ENCODE measurements at regions not wholly inside any gene's neighbourhood (a gene's known extent, or its start where the extent isn't known, plus 50 kb on each side); places are given as distances from the start of the nearest gene placed in this dataset.

DNA sequence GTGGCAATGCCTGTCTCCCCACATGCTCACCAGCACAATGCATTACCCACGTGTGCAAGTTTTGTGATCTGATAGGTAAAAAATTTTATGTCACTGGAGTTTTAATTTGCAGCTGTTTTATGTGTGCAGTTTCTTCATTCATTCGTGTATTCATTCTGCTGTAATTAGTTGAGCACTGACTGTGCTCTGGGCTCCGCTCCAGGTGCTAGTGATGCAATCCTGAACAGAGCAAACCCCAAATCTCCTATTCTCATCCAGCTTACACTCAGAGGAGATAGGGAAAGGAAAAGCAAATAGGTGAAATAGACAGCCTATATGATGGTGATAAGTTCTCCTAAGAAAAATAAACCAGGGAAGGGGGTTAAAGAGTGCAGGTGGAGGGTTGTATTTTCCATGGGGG lies 148.4 kb downstream of the TENT4A start:
- Mint-ChIP-seq H3K4me3 (no peak overlapping the region), H3K9me3 (no peaks in the 10 kb centered on the region), H3K4me1 (no peaks in the 10 kb centered on the region), H3K27ac (no peak overlapping the region), H3K27me3 (no peaks in the 10 kb centered on the region), H3K36me3 (ENCODE audit: low read depth) (no peaks in the 10 kb centered on the region)
- CTCF ChIA-PET: no interaction called here
- TF ChIP-seq CTCF (IDR thresholded peaks at IDR 0.05): no peak
- POLR2A ChIA-PET: no interaction called here
- ATAC-seq (ENCODE audit: low read depth): no peak
- intact Hi-C loops (cut with micrococcal nuclease): no loop called here
- no peak for DNase-seq

GRCh38 chr5:6862306-6862705 lies 149.1 kb downstream of the TENT4A start:
- Mint-ChIP-seq H3K27ac (no peak overlapping the region), H3K36me3 (ENCODE audit: low read depth) (no peaks in the 10 kb centered on the region), H3K9me3 (no peaks in the 10 kb centered on the region), H3K4me3 (no peak overlapping the region), H3K27me3 (no peaks in the 10 kb centered on the region), H3K4me1 (no peaks in the 10 kb centered on the region)
- DNase-seq: no peak
- ChIA-PET CTCF (no interaction called here), POLR2A (no interaction called here)
- intact Hi-C loops (cut with micrococcal nuclease): no loop called here
- no peak for ATAC-seq (ENCODE audit: low read depth)
- TF ChIP-seq CTCF (IDR thresholded peaks at IDR 0.05): no peak

GRCh38 chr5:6867712-6868111 lies 154.5 kb downstream of the TENT4A start:
- Mint-ChIP-seq H3K27me3 (no peaks in the 10 kb centered on the region), H3K4me3 (no peak overlapping the region), H3K9me3 (no peaks in the 10 kb centered on the region), H3K27ac (no peak overlapping the region), H3K36me3 (ENCODE audit: low read depth) (no peaks in the 10 kb centered on the region), H3K4me1 (no peaks in the 10 kb centered on the region)
- ChIA-PET CTCF (no interaction called here), POLR2A (no interaction called here)
- ATAC-seq (ENCODE audit: low read depth): no peak
- DNase-seq: no peak
- no peak for TF ChIP-seq CTCF (IDR thresholded peaks at IDR 0.05)
- intact Hi-C loops (cut with micrococcal nuclease): no loop called here

- no peak for ATAC-seq (ENCODE audit: low read depth)
- Mint-ChIP-seq H3K9me3 (no peaks in the 10 kb centered on the region), H3K27me3 (no peaks in the 10 kb centered on the region), H3K36me3 (ENCODE audit: low read depth) (no peaks in the 10 kb centered on the region), H3K4me1 (no peaks in the 10 kb centered on the region), H3K27ac (no peak overlapping the region), H3K4me3 (no peak overlapping the region)
- intact Hi-C loops (cut with micrococcal nuclease): no loop called here
- DNase-seq: no peak
- no peak for TF ChIP-seq CTCF (IDR thresholded peaks at IDR 0.05)
- ChIA-PET POLR2A (no interaction called here), CTCF (no interaction called here)
These were observed 154.9 kb downstream of the TENT4A start for GRCh38 chr5:6868171-6868570.

GRCh38 chr5:6868575-6869215 lies 155.5 kb downstream of the TENT4A start:
- CTCF ChIA-PET: no interaction called here
- intact Hi-C loops (cut with micrococcal nuclease): no loop called here

More at GRCh38 chr5:6868575-6869215, 155.5 kb downstream of the TENT4A start:
- Mint-ChIP-seq H3K4me1 (no peaks in the 10 kb centered on the region), H3K4me3 (no peak overlapping the region), H3K27me3 (no peaks in the 10 kb centered on the region), H3K36me3 (ENCODE audit: low read depth) (no peaks in the 10 kb centered on the region), H3K9me3 (no peaks in the 10 kb centered on the region), H3K27ac (no peak overlapping the region)
- POLR2A ChIA-PET: no interaction called here
- no peak for DNase-seq
- no peak for ATAC-seq (ENCODE audit: low read depth)
- no peak for TF ChIP-seq CTCF (IDR thresholded peaks at IDR 0.05)
